Ishikawa (cell line): ENCODE measurements at regions not wholly inside any gene's neighbourhood (a gene's known extent, or its start where the extent isn't known, plus 50 kb on each side); places are given as distances from the start of the nearest gene placed in this dataset.

Experiments used
- CEBPB ChIP-seq: IDR thresholded peaks from 2 replicates; pipeline ENCODE4 v1.6.1; 2012
- CREB1 ChIP-seq: IDR thresholded peaks from 2 replicates; pipeline ENCODE4 v1.6.1; 2012; ENCODE audit warnings: low read depth
- EGR1 ChIP-seq: IDR thresholded peaks from 2 replicates; pipeline ENCODE4 v1.6.1; 2012
- EP300 ChIP-seq: IDR thresholded peaks from 2 replicates; pipeline ENCODE4 v1.6.1; 2012; ENCODE audit warnings: borderline replicate concordance
- FOXM1 ChIP-seq: IDR thresholded peaks from 2 replicates; pipeline ENCODE4 v1.6.1; 2012; ENCODE audit warnings: low read depth, borderline replicate concordance
- MAX ChIP-seq: IDR thresholded peaks from 2 replicates; pipeline ENCODE4 v1.6.1; 2012
- NFIC ChIP-seq: IDR thresholded peaks from 2 replicates; pipeline ENCODE4 v1.6.1; 2012
- RAD21 ChIP-seq: IDR thresholded peaks from 2 replicates; pipeline ENCODE4 v1.6.1; 2012; ENCODE audit warnings: low read depth
- REST ChIP-seq: IDR thresholded peaks from 2 replicates; pipeline ENCODE4 v1.6.1; 2012; ENCODE audit warnings: low read depth, mild to moderate bottlenecking
- TAF1 ChIP-seq: IDR thresholded peaks from 2 replicates; pipeline ENCODE4 v1.6.1; 2012; ENCODE audit warnings: low read depth, mild to moderate bottlenecking
- TCF12 ChIP-seq: IDR thresholded peaks from 2 replicates; pipeline ENCODE4 v1.6.1; 2012; ENCODE audit warnings: low read depth
- TEAD4 ChIP-seq: IDR thresholded peaks from 2 replicates; pipeline ENCODE4 v1.6.1; 2012
- YY1 ChIP-seq: IDR thresholded peaks from 2 replicates; pipeline ENCODE4 v1.6.1; 2012; ENCODE audit warnings: low read depth
- ZBTB7A ChIP-seq: IDR thresholded peaks from 2 replicates; pipeline ENCODE4 v1.6.1; 2012; ENCODE audit warnings: low read depth
- TF ChIP-seq, protein P1 (sequence below): IDR thresholded peaks from 2 replicates; pipeline ENCODE4 v1.6.1; 2012

- TF ChIP-seq YY1 (no peak), TAF1 (no peak), MAX (no peak), EGR1 (no peak), TEAD4 (no peak), ZBTB7A (no peak), TCF12 (no peak), RAD21 (no peak), NFIC (no peak), EP300 (no peak), CREB1 (no peak), REST (no peak)
- TF ChIP-seq, protein P1, sequence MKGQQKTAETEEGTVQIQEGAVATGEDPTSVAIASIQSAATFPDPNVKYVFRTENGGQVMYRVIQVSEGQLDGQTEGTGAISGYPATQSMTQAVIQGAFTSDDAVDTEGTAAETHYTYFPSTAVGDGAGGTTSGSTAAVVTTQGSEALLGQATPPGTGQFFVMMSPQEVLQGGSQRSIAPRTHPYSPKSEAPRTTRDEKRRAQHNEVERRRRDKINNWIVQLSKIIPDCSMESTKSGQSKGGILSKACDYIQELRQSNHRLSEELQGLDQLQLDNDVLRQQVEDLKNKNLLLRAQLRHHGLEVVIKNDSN = no peak
Observed at GRCh38 chr15:36136049-36136448, 443.4 kb upstream of the CDIN1 start.

GRCh38 chr15:36152936-36153335 is 426.5 kb upstream of the CDIN1 start:
- TF ChIP-seq, protein P1 = no peak
- TF ChIP-seq ZBTB7A (no peak), REST (no peak)

GRCh38 chr15:36156879-36157427 is 422.5 kb upstream of the CDIN1 start:
- no peak for TF ChIP-seq TAF1
- TF ChIP-seq MAX = no peak
- TF ChIP-seq YY1 = no peak
- TF ChIP-seq NFIC = no peak
- no peak for TF ChIP-seq REST
- TF ChIP-seq EGR1 = no peak
- no peak for TF ChIP-seq ZBTB7A
- no peak for TF ChIP-seq FOXM1
- no peak for TF ChIP-seq RAD21
- no peak for TF ChIP-seq EP300
- TF ChIP-seq TCF12 = no peak
- no peak for TF ChIP-seq TEAD4
- TF ChIP-seq CEBPB = no peak
- TF ChIP-seq, protein P1 = no peak

DNA sequence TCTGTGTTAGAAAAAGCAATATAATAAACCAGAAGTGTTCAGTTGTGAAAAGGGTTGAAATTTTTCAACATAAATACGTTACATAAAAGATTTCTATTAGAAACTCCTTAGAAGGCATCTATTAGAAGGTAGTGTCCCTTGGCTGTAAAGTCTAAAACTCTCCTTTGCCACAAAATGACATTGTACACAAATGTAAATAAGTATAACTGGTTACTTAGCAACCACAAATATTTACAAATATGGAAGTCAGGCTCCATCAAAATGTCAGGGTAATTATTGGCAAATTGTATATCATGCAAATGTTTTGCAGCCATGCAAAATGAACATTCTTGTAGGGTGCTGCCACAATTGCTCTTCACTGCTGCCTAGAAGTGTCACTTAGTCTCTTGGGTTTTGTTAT is 419.1 kb upstream of the CDIN1 start:
- TF ChIP-seq REST (no peak), CEBPB (no peak), ZBTB7A (no peak), EP300 (no peak), RAD21 (no peak), MAX (no peak), FOXM1 (no peak), EGR1 (no peak), YY1 (no peak), TAF1 (no peak), TCF12 (no peak), TEAD4 (no peak), CREB1 (no peak), NFIC (no peak)
- TF ChIP-seq, protein P1 = no peak
